IMR-90 (cell line): ENCODE measurements at regions not wholly inside any gene's neighbourhood (a gene's known extent, or its start where the extent isn't known, plus 50 kb on each side); places are given as distances from the start of the nearest gene placed in this dataset.

Experiments
- BHLHE40 ChIP-seq: fragments of 150-350 bp; IDR thresholded peaks from 2 replicates; pipeline ENCODE4 v1.6.1; 2016; ENCODE audit warnings: mild to moderate bottlenecking, low read depth, low read length
- CTCF ChIP-seq: conservative IDR thresholded peaks from 2 replicates; pipeline ENCODE4 v1.5.1; 2012; ENCODE audit warnings: mild to moderate bottlenecking, low read depth, low read length, improper control_type of control experiment
- MXI1 ChIP-seq: IDR thresholded peaks from 2 replicates; pipeline ENCODE4 v1.6.1; 2012; ENCODE audit warnings: low read depth, mild to moderate bottlenecking, low read length, moderate library complexity, borderline replicate concordance
- POLR2A ChIP-seq: IDR thresholded peaks from 2 replicates; pipeline ENCODE4 v1.6.1; 2012; ENCODE audit warnings: mild to moderate bottlenecking, low read depth, low read length
- RFX5 ChIP-seq: IDR thresholded peaks from 2 replicates; pipeline ENCODE4 v1.8.0; 2012; ENCODE audit warnings: low read depth, mild to moderate bottlenecking, low read length, moderate library complexity
- SMC3 ChIP-seq: fragments of 150-350 bp; IDR thresholded peaks from 2 replicates; pipeline ENCODE4 v1.6.1; 2016; ENCODE audit warnings: low read depth, mild to moderate bottlenecking, antibody characterized with exemption, low read length, moderate library complexity
- USF2 ChIP-seq: fragments of 150-350 bp; IDR thresholded peaks from 2 replicates; pipeline ENCODE4 v1.6.1; 2017; ENCODE audit warnings: mild to moderate bottlenecking, antibody characterized with exemption, low read length, low read depth

- TF ChIP-seq POLR2A (no peak), CTCF (no peak), BHLHE40 (no peak), RFX5 (no peak), USF2 (no peak), SMC3 (no peak), MXI1 (no peak)
Measured at GRCh38 chrX:19243431-19243830, 100.3 kb upstream of the PDHA1 start.
